ENCODE measurements at regions not wholly inside any gene's neighbourhood (a gene's known extent, or its start where the extent isn't known, plus 50 kb on each side); places are given as distances from the start of the nearest gene placed in this dataset.

- H3K4me1 ChIP-seq (ENCODE audit: low read depth): no peaks in the 10 kb centered on the region
- no peaks in the 10 kb centered on the region for H3K9me3 ChIP-seq
- H3K4me3 ChIP-seq: no peak overlapping the region
- DNase-seq (no peak), ATAC-seq (no peak)
- intact Hi-C loops (cut with DNase I, micrococcal nuclease): no loop called here
- no peaks in the 10 kb centered on the region for H3K36me3 ChIP-seq (ENCODE audit: low read depth)
- TF ChIP-seq CTCF (IDR thresholded peaks at IDR 0.05): no peak
Measured at GRCh38 chr9:16356196-16356765, 514.2 kb downstream of the BNC2 start.

- no peak for TF ChIP-seq CTCF (IDR thresholded peaks at IDR 0.05)
- intact Hi-C loops (cut with DNase I, micrococcal nuclease): no loop called here
- no peak for ATAC-seq
Measured at GRCh38 chr9:16357828-16358227, 512.6 kb downstream of the BNC2 start.

GRCh38 chr9:16358751-16359150 lies 511.7 kb downstream of the BNC2 start:
- Histone ChIP-seq H3K4me3 (no peak overlapping the region), H3K36me3 (ENCODE audit: low read depth) (no peaks in the 10 kb centered on the region), H3K9me3 (no peaks in the 10 kb centered on the region), H3K4me1 (ENCODE audit: low read depth) (no peaks in the 10 kb centered on the region)
- ATAC-seq (no peak), DNase-seq (no peak)
- no peak for TF ChIP-seq CTCF (IDR thresholded peaks at IDR 0.05)
- intact Hi-C loops (cut with DNase I, micrococcal nuclease): no loop called here

More at GRCh38 chr9:16357828-16358227, 512.6 kb downstream of the BNC2 start:
- no peaks in the 10 kb centered on the region for H3K36me3 ChIP-seq (ENCODE audit: low read depth)
- DNase-seq: no peak
- H3K4me3 ChIP-seq: no peak overlapping the region
- H3K4me1 ChIP-seq (ENCODE audit: low read depth): no peaks in the 10 kb centered on the region
- H3K9me3 ChIP-seq: no peaks in the 10 kb centered on the region

All from mucosa of descending colon (tissue), 3 donors.